WTC11 (cell line): ENCODE measurements at regions not wholly inside any gene's neighbourhood (a gene's known extent, or its start where the extent isn't known, plus 50 kb on each side); places are given as distances from the start of the nearest gene placed in this dataset.

Source experiments
- ATAC-seq: fragments of 200-7000 bp; cut with Tn5 transposase; 2 replicates; pipeline ENCODE4 v1.10.0; 2021; ENCODE audit warnings: mild to moderate bottlenecking, moderate library complexity
- CTCF ChIA-PET: fragments of 300-600 bp; sonication (Branson Sonifier 250); formaldehyde crosslinking; loops from one replicate; lab custom pipeline; 2021; ENCODE audit warnings: antibody characterized with exemption; lab: Charles Lee
- POLR2A ChIA-PET: fragments of 350-600 bp; sonication (Branson Sonifier 250); formaldehyde crosslinking; loops from one replicate; lab custom pipeline; 2021; ENCODE audit warnings: antibody characterized with exemption; lab: Charles Lee
- DNase-seq: peaks from one replicate; pipeline ENCODE4 v3.0.0; 2021; ENCODE audit warnings: low spot score
- H3K27ac Mint-ChIP-seq: 2 replicates; pipeline ENCODE4 v1.8.0; 2021; ENCODE audit warnings: mixed read lengths
- H3K27me3 Mint-ChIP-seq: 2 replicates; pipeline ENCODE4 v1.8.0; 2021; ENCODE audit warnings: low read depth, mild to moderate bottlenecking, moderate library complexity, mixed read lengths
- H3K36me3 Mint-ChIP-seq: 2 replicates; pipeline ENCODE4 v1.8.0; 2021; ENCODE audit warnings: mixed read lengths
- H3K4me1 Mint-ChIP-seq: 2 replicates; pipeline ENCODE4 v1.8.0; 2022; ENCODE audit warnings: mixed read lengths
- H3K4me3 Mint-ChIP-seq: 2 replicates; pipeline ENCODE4 v1.8.0; 2021; ENCODE audit warnings: mild to moderate bottlenecking, moderate library complexity, mixed read lengths
- H3K9me3 Mint-ChIP-seq: 2 replicates; pipeline ENCODE4 v1.8.0; 2021; ENCODE audit warnings: mixed read lengths
- ATF3 ChIP-seq: sonication (generic); formaldehyde crosslinking; conservative IDR thresholded peaks from 2 replicates; pipeline ENCODE4 v1.8.1; 2022; ENCODE audit warnings: mild to moderate bottlenecking, missing genetic modification reagents
- CBFB ChIP-seq: sonication (generic); formaldehyde crosslinking; IDR thresholded peaks from 2 replicates; pipeline ENCODE4 v1.8.1; 2022; ENCODE audit warnings: mild to moderate bottlenecking, low read depth, missing genetic modification reagents
- CDX4 ChIP-seq: fragments of 250-450 bp; sonication (Bioruptor Pico); IDR thresholded peaks from 2 replicates; pipeline ENCODE4 v1.9.0; 2021; ENCODE audit warnings: moderate library complexity, mild to moderate bottlenecking, inconsistent platforms, borderline replicate concordance
- E2F4 ChIP-seq: sonication (generic); formaldehyde crosslinking; IDR thresholded peaks from 2 replicates; pipeline ENCODE4 v1.8.1; 2022; ENCODE audit warnings: low read depth, mild to moderate bottlenecking, moderate library complexity, missing genetic modification reagents, borderline replicate concordance
- FOXK1 ChIP-seq: sonication (generic); formaldehyde crosslinking; IDR thresholded peaks from 2 replicates; pipeline ENCODE4 v1.8.0; 2022; ENCODE audit warnings: mild to moderate bottlenecking, moderate library complexity, missing genetic modification reagents
- FOXP4 ChIP-seq: sonication (generic); formaldehyde crosslinking; IDR thresholded peaks from 2 replicates; pipeline ENCODE4 v1.8.0; 2022; ENCODE audit warnings: mild to moderate bottlenecking, missing genetic modification reagents
- GRHL2 ChIP-seq: fragments of 250-450 bp; sonication (Bioruptor Pico); IDR thresholded peaks from 2 replicates; pipeline ENCODE4 v1.8.0; 2022; ENCODE audit warnings: mild to moderate bottlenecking, moderate library complexity; ENCODE audit not compliant: insufficient replicate concordance, severe bottlenecking
- IRF2 ChIP-seq: sonication (generic); formaldehyde crosslinking; IDR thresholded peaks from 2 replicates; pipeline ENCODE4 v1.8.0; 2022; ENCODE audit warnings: low read depth, missing genetic modification reagents, borderline replicate concordance
- NR3C1 ChIP-seq: sonication (generic); formaldehyde crosslinking; conservative IDR thresholded peaks from 2 replicates; pipeline ENCODE4 v1.8.1; 2023; ENCODE audit warnings: low read depth, mild to moderate bottlenecking, missing genetic modification reagents
- OVOL2 ChIP-seq: fragments of 250-450 bp; sonication (Bioruptor Pico); IDR thresholded peaks from 2 replicates; pipeline ENCODE4 v1.9.0; 2021; ENCODE audit warnings: mild to moderate bottlenecking, borderline replicate concordance
- SMAD4 ChIP-seq: sonication (generic); formaldehyde crosslinking; IDR thresholded peaks from 2 replicates; pipeline ENCODE4 v1.8.0; 2022; ENCODE audit warnings: mild to moderate bottlenecking, missing genetic modification reagents
- TEAD1 ChIP-seq: sonication (generic); formaldehyde crosslinking; IDR thresholded peaks from 2 replicates; pipeline ENCODE4 v1.8.0; 2022; ENCODE audit warnings: mild to moderate bottlenecking, missing genetic modification reagents
- USF2 ChIP-seq: sonication (generic); formaldehyde crosslinking; IDR thresholded peaks from 2 replicates; pipeline ENCODE4 v1.8.1; 2023; ENCODE audit warnings: mild to moderate bottlenecking, missing genetic modification reagents, moderate library complexity
- ZNF219 ChIP-seq: sonication (generic); formaldehyde crosslinking; IDR thresholded peaks from 2 replicates; pipeline ENCODE4 v1.8.0; 2023; ENCODE audit warnings: missing genetic modification reagents, mild to moderate bottlenecking, borderline replicate concordance
- ZNF532 ChIP-seq: fragments of 250-450 bp; sonication (Bioruptor Pico); IDR thresholded peaks from 2 replicates; pipeline ENCODE4 v1.9.0; 2021; ENCODE audit warnings: mild to moderate bottlenecking, borderline replicate concordance

- no peaks in the 10 kb centered on the region for H3K9me3 Mint-ChIP-seq
- TF ChIP-seq OVOL2 (CRISPR knock-in tag) (no peak), ZNF219 (CRISPR knock-in tag) (no peak), IRF2 (CRISPR knock-in tag) (no peak), FOXP4 (no peak), CBFB (CRISPR knock-in tag) (no peak), SMAD4 (CRISPR knock-in tag) (no peak), FOXK1 (CRISPR knock-in tag) (no peak), ATF3 (CRISPR knock-in tag) (no peak), GRHL2 (CRISPR knock-in tag) (no peak), ZNF532 (CRISPR knock-in tag) (no peak), TEAD1 (CRISPR knock-in tag) (no peak), CDX4 (CRISPR knock-in tag) (no peak), USF2 (CRISPR knock-in tag) (no peak), NR3C1 (CRISPR knock-in tag) (no peak), E2F4 (no peak)
- H3K36me3 Mint-ChIP-seq: no peaks in the 10 kb centered on the region
- peaks cover 4% of the 10 kb centered on the region; the same call in 1 of the 2 replicates for H3K4me1 Mint-ChIP-seq
- H3K27ac Mint-ChIP-seq: no peak overlapping the region
- POLR2A ChIA-PET: no interaction called here
- CTCF ChIA-PET: interaction anchor here (1.1 to 4.3 kb wide), 2 partner anchors 14 to 192 kb away, joined by 3 to 11 read pairs; partner anchors contain the start of gene EFNB1
- ATAC-seq (no peak), DNase-seq (no peak)
- H3K4me3 Mint-ChIP-seq: no peak overlapping the region
- no peaks in the 10 kb centered on the region for H3K27me3 Mint-ChIP-seq
Observed at GRCh38 chrX:69020316-69020715, 144.9 kb downstream of the PJA1 start.
